ENCODE measurements at regions not wholly inside any gene's neighbourhood (a gene's known extent, or its start where the extent isn't known, plus 50 kb on each side); places are given as distances from the start of the nearest gene placed in this dataset.

GRCh38 chr6:139590206-139590605 is 215.8 kb upstream of the CITED2 start:
- no peak for DNase-seq
- peak overlapping the region in 1 of 12 donors; percentile 45 for H3K27ac ChIP-seq
- intact Hi-C loops (cut with DNase I), result loop anchor here in 4 of 10 donors (10.0 kb wide), 1 partner anchor 215 kb away; the partner anchor contains the start of gene CITED2 (in 4 of the 4)

GRCh38 chr6:139588734-139589593 is 214.5 kb upstream of the CITED2 start:
- Histone ChIP-seq H3K9me3 (no peaks in the 10 kb centered on the region), H3K4me3 (no peak overlapping the region), H3K27me3 (no peaks in the 10 kb centered on the region), H3K4me1 (peaks cover 0 to 31% (median 8%) of the 10 kb centered on the region in 12 donors), H3K36me3 (no peaks in the 10 kb centered on the region), H3K27ac (peak overlapping the region in 1 of 12 donors; percentile 45)
- TF ChIP-seq POLR2A (IDR thresholded peaks at IDR 0.05), result no peak
- no peak for TF ChIP-seq CTCF (IDR thresholded peaks at IDR 0.05)
- no peak for ATAC-seq
- DNase-seq, result no peak
- WGBS, 4 donors, result 46 to 56% (median 50%) methylated on average over 4 of the region's 4 CpGs
- intact Hi-C loops (cut with DNase I), result no loop called here

More at GRCh38 chr6:139590206-139590605, 215.8 kb upstream of the CITED2 start:
- TF ChIP-seq CTCF (IDR thresholded peaks at IDR 0.05), result no peak
- no peak for TF ChIP-seq POLR2A (IDR thresholded peaks at IDR 0.05)
- H3K4me1 ChIP-seq, result peaks cover 0 to 32% (median 8%) of the 10 kb centered on the region in 12 donors
- no peak for ATAC-seq
- no peak overlapping the region for H3K4me3 ChIP-seq
- no peaks in the 10 kb centered on the region for H3K36me3 ChIP-seq
- H3K9me3 ChIP-seq, result no peaks in the 10 kb centered on the region
- no peaks in the 10 kb centered on the region for H3K27me3 ChIP-seq
- 95 to 100% (median 98%) methylated on average over 1 of the region's 1 CpG for WGBS, 4 donors

DNA sequence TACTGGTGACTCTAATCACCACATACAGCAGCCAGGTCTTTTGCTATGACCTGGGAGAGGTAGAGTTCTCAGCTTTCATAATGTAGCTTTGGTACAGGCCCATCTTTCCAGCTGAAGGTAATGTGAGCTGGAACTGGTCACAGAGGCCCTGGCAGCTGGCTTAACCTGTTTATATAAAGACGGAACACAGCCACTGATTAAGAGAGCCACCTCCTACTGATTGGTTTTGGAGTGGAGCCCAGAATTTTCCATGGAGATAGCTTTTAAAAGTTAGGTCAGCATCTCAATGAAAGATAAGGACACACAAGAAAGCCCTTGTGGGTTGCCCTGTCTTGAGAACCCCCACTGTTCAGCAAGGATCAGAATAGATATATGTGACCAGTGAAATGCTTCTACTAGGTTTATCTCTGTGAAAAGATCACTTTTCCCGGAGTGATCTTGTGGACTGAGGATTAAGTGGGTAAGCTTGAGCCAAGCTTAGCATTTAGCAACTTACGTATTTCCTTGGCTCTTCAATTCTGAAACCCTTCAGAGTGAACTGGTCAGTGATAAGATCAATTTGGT is 213.7 kb upstream of the CITED2 start:
- no peaks in the 10 kb centered on the region for H3K27me3 ChIP-seq
- H3K4me3 ChIP-seq, result no peak overlapping the region
- H3K4me1 ChIP-seq, result peaks cover 0 to 31% (median 8%) of the 10 kb centered on the region in 12 donors
- intact Hi-C loops (cut with DNase I), result no loop called here
- ATAC-seq (peak in 3 of 4 donors; percentile 63 to 92 (median 80)), DNase-seq (no peak)
- peak overlapping the region in 2 of 12 donors; percentile 25 to 45 for H3K27ac ChIP-seq
- H3K36me3 ChIP-seq, result no peaks in the 10 kb centered on the region
- 23 to 34% (median 27%) methylated on average over 3 of the region's 3 CpGs for WGBS, 4 donors
- H3K9me3 ChIP-seq, result no peaks in the 10 kb centered on the region
- TF ChIP-seq POLR2A (IDR thresholded peaks at IDR 0.05) (no peak), CTCF (IDR thresholded peaks at IDR 0.05) (no peak)

GRCh38 chr6:139587469-139587868 is 213.0 kb upstream of the CITED2 start:
- intact Hi-C loops (cut with DNase I), result no loop called here
- TF ChIP-seq CTCF (IDR thresholded peaks at IDR 0.05) (no peak), POLR2A (IDR thresholded peaks at IDR 0.05) (no peak)
- DNase-seq (no peak), ATAC-seq (no peak)
- Histone ChIP-seq H3K4me1 (peaks cover 0 to 31% (median 8%) of the 10 kb centered on the region in 12 donors), H3K36me3 (no peaks in the 10 kb centered on the region), H3K4me3 (no peak overlapping the region), H3K27me3 (no peaks in the 10 kb centered on the region), H3K27ac (peak overlapping the region in 1 of 12 donors; percentile 45), H3K9me3 (no peaks in the 10 kb centered on the region)
- WGBS, 4 donors, result 79 to 97% (median 89%) methylated on average over 6 of the region's 6 CpGs

Measured in heart left ventricle (tissue), 16 donors.